Nephron (organoid): ENCODE measurements at regions not wholly inside any gene's neighbourhood (a gene's known extent, or its start where the extent isn't known, plus 50 kb on each side); places are given as distances from the start of the nearest gene placed in this dataset.
"Not testable (repeated sequence)": the region's sequence is repeated elsewhere in the genome, so short reads cannot be mapped to it uniquely, and the experiment has no call there.

ENCODE experiments used
- H3K27ac Mint-ChIP-seq, 3 experiments: 2 replicates each; pipeline ENCODE4 v1.8.0; 2020; ENCODE audit warnings: mixed read lengths in 3 of 3, mild to moderate bottlenecking in 2 of 3, moderate library complexity in 1 of 3
- H3K27me3 Mint-ChIP-seq: 2 replicates; pipeline ENCODE4 v1.8.0; 2021; ENCODE audit warnings: low read depth, mild to moderate bottlenecking, moderate library complexity, mixed read lengths
- H3K36me3 Mint-ChIP-seq: 2 replicates; pipeline ENCODE4 v1.8.0; 2020; ENCODE audit warnings: low read depth, mixed read lengths
- H3K4me1 Mint-ChIP-seq: 2 replicates; pipeline ENCODE4 v1.8.0; 2020; ENCODE audit warnings: mixed read lengths
- H3K4me3 Mint-ChIP-seq, 3 experiments: 2 replicates each; pipeline ENCODE4 v1.8.0; 2020; ENCODE audit warnings: mild to moderate bottlenecking in 3 of 3, mixed read lengths in 3 of 3, moderate library complexity in 2 of 3
- H3K9me3 Mint-ChIP-seq: 2 replicates; pipeline ENCODE4 v1.8.0; 2020; ENCODE audit warnings: mixed read lengths
- TF ChIP-seq, protein P1 (sequence below), 3 experiments: fragments of 200-600 bp; sonication (generic); IDR thresholded peaks; one replicate each; pipeline ENCODE4 v1.5.0; 2021; ENCODE audit warnings: antibody characterized with exemption in 3 of 3; ENCODE audit not compliant: unreplicated experiment in 3 of 3

DNA sequence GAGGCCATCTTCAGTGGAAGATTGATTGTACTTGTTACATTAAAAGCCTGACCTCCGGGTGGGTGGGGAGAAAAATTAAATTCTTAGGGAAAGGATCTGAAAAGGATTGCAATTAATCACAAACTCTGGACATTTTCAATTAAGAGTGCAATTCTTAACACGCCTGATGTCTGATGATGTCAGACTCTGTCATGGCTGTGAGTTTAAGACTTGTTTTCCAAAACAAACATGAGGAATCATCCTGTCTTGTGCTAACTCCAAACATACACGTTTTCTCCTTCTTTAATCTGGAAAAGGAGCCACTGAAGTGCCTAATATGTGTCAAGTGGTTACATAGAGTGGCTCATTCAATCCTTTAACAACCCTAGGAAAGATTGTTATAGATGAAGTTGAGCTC lies 60.4 kb upstream of the SMIM23 start:
- Mint-ChIP-seq H3K9me3 (peaks cover 37% of the 10 kb centered on the region), H3K4me3 (no peak overlapping the region), H3K27me3 (no peaks in the 10 kb centered on the region), H3K36me3 (peaks cover 3% of the 10 kb centered on the region), H3K27ac (peak overlapping the region; percentile 44 to 81 (median 81)), H3K4me1 (peaks cover 9% of the 10 kb centered on the region)
- TF ChIP-seq, protein P1, sequence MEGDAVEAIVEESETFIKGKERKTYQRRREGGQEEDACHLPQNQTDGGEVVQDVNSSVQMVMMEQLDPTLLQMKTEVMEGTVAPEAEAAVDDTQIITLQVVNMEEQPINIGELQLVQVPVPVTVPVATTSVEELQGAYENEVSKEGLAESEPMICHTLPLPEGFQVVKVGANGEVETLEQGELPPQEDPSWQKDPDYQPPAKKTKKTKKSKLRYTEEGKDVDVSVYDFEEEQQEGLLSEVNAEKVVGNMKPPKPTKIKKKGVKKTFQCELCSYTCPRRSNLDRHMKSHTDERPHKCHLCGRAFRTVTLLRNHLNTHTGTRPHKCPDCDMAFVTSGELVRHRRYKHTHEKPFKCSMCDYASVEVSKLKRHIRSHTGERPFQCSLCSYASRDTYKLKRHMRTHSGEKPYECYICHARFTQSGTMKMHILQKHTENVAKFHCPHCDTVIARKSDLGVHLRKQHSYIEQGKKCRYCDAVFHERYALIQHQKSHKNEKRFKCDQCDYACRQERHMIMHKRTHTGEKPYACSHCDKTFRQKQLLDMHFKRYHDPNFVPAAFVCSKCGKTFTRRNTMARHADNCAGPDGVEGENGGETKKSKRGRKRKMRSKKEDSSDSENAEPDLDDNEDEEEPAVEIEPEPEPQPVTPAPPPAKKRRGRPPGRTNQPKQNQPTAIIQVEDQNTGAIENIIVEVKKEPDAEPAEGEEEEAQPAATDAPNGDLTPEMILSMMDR (IDR thresholded peaks at IDR 0.05; ENCODE audit: unreplicated experiment in 3 of 3) = no peak

DNA sequence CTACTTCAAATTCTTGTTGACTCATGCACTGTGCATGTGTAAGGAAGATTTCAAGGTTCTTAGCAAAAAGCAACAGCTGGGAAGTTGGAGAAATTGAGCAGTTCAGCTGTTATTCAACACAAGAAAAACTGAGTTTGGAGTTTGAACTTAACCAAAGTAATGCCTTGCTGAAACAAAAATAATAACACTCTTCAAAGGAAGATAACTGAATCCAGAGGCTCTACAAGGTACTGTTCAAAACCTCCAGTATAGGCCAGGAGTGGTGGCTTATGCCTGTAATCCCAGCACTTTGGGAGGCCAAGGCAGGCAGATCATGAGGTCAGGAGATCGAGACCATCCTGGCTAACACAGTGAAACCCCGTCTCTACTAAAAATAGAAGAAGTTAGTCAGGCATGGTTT lies 58.8 kb upstream of the SMIM23 start:
- not testable (repeated sequence) for H3K27ac Mint-ChIP-seq, H3K4me3 Mint-ChIP-seq, H3K36me3 Mint-ChIP-seq, H3K27me3 Mint-ChIP-seq, H3K4me1 Mint-ChIP-seq
- peaks cover 37% of the 10 kb centered on the region for H3K9me3 Mint-ChIP-seq

DNA sequence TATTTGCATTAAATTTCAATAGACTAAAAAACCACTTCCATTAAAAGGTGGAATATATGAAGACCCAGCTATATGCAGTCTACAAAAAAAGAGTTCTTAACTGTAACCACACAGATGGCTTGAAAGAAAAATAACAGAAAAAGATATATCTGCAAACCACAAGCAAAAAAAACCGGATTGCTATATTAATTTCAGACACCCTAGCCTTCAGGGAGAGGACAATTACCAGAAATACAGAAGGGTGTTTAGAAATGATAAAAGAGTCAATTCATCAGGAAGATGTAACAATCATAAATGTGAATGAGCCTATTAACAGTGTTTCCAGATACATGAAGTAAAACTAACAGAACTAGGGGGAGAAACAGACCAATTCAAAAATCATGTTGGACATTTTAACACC lies 56.9 kb upstream of the SMIM23 start:
- peaks cover 3% of the 10 kb centered on the region for H3K36me3 Mint-ChIP-seq
- peaks cover 9% of the 10 kb centered on the region for H3K4me1 Mint-ChIP-seq
- H3K9me3 Mint-ChIP-seq = peaks cover 37% of the 10 kb centered on the region
- H3K4me3 Mint-ChIP-seq = no peak overlapping the region
- TF ChIP-seq, protein P1 (IDR thresholded peaks at IDR 0.05; ENCODE audit: unreplicated experiment in 3 of 3) = no peak
- H3K27ac Mint-ChIP-seq = no peak overlapping the region
- H3K27me3 Mint-ChIP-seq = no peaks in the 10 kb centered on the region
